ENCODE measurements at regions not wholly inside any gene's neighbourhood (a gene's known extent, or its start where the extent isn't known, plus 50 kb on each side); places are given as distances from the start of the nearest gene placed in this dataset.

DNA sequence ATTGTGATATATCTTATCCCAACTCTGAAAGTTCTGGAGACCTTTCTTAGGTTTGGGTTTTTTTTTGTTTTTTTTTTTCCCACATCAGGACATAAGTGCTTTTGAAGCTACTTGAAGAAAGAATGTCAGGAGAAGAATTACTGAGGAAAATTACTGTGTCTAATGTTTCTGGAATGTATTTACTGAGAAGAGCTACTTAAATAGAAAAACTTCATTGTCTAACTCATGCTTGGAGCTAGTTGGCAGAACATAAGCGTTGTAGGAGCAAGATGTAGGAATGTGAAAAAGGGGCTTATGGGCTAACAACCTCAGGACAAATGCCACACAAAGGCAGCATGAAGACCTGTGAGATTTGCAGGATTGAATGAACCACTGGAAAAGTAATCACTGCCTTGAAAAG, 166.6 kb upstream of the GLRA2 start:
- Histone ChIP-seq H3K9ac (ENCODE audit: low read depth, low read length) (no peak overlapping the region), H3K36me3 (ENCODE audit: insufficient read depth, low read length) (no peaks in the 10 kb centered on the region), H3K9me3 (ENCODE audit: insufficient read depth, low read length, severe bottlenecking) (no peaks in the 10 kb centered on the region), H3K4me1 (ENCODE audit: insufficient read depth, low read length) (no peaks in the 10 kb centered on the region), H3K27me3 (ENCODE audit: insufficient read depth, low read length, poor library complexity) (no peaks in the 10 kb centered on the region), H3K4me3 (ENCODE audit: low read depth in 1 of 2, low read length in 2 of 2) (no peak overlapping the region), H3K79me2 (ENCODE audit: insufficient read depth, low read length) (no peaks in the 10 kb centered on the region), H2AFZ (ENCODE audit: low read depth, low read length) (no peak overlapping the region), H3K27ac (ENCODE audit: low read length) (no peak overlapping the region), H4K20me1 (ENCODE audit: insufficient read depth, low read length) (no peaks in the 10 kb centered on the region), H3K4me2 (ENCODE audit: insufficient read depth, low read length) (no peak overlapping the region)
- no peak for ATAC-seq (ENCODE audit: insufficient read depth, low read depth)
- DNase-seq: no peak
- TF ChIP-seq EZH2 (IDR thresholded peaks at IDR 0.05; ENCODE audit: borderline replicate concordance, low read depth, low read length, severe bottlenecking): no peak
- TF ChIP-seq, protein P1, sequence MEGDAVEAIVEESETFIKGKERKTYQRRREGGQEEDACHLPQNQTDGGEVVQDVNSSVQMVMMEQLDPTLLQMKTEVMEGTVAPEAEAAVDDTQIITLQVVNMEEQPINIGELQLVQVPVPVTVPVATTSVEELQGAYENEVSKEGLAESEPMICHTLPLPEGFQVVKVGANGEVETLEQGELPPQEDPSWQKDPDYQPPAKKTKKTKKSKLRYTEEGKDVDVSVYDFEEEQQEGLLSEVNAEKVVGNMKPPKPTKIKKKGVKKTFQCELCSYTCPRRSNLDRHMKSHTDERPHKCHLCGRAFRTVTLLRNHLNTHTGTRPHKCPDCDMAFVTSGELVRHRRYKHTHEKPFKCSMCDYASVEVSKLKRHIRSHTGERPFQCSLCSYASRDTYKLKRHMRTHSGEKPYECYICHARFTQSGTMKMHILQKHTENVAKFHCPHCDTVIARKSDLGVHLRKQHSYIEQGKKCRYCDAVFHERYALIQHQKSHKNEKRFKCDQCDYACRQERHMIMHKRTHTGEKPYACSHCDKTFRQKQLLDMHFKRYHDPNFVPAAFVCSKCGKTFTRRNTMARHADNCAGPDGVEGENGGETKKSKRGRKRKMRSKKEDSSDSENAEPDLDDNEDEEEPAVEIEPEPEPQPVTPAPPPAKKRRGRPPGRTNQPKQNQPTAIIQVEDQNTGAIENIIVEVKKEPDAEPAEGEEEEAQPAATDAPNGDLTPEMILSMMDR (IDR thresholded peaks at IDR 0.05; ENCODE audit: borderline replicate concordance, extremely low read depth, low read length, poor library complexity, severe bottlenecking): no peak

DNA sequence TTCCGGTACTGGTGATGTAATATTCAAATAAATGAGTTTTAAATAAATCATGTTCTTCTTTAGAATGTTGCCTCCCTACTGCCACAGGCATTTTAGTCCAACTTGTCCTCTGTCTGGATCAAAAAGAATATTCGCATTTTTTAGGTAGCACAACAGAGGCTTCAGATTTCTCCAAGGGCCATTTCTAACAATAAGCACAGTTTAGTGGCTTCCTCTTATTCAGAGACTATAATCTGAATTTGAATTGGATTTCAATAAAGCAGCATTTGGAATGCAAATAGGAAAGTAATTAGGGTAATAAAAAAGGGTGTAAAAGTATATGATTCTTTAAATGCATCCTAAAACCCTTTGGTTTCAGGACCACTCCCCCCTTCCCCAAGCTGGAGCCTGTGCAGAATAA, 167.9 kb upstream of the GLRA2 start:
- Histone ChIP-seq H3K4me3 (ENCODE audit: low read depth in 1 of 2, low read length in 2 of 2) (no peak overlapping the region), H3K4me2 (ENCODE audit: insufficient read depth, low read length) (no peak overlapping the region), H4K20me1 (ENCODE audit: insufficient read depth, low read length) (no peaks in the 10 kb centered on the region), H3K27ac (ENCODE audit: low read length) (no peak overlapping the region), H3K4me1 (ENCODE audit: insufficient read depth, low read length) (no peaks in the 10 kb centered on the region), H3K27me3 (ENCODE audit: insufficient read depth, low read length, poor library complexity) (no peaks in the 10 kb centered on the region), H2AFZ (ENCODE audit: low read depth, low read length) (no peak overlapping the region), H3K79me2 (ENCODE audit: insufficient read depth, low read length) (no peaks in the 10 kb centered on the region), H3K9me3 (ENCODE audit: insufficient read depth, low read length, severe bottlenecking) (no peaks in the 10 kb centered on the region), H3K9ac (ENCODE audit: low read depth, low read length) (no peak overlapping the region), H3K36me3 (ENCODE audit: insufficient read depth, low read length) (no peaks in the 10 kb centered on the region)
- TF ChIP-seq, protein P1 (IDR thresholded peaks at IDR 0.05; ENCODE audit: borderline replicate concordance, extremely low read depth, low read length, poor library complexity, severe bottlenecking): no peak
- TF ChIP-seq EZH2 (IDR thresholded peaks at IDR 0.05; ENCODE audit: borderline replicate concordance, low read depth, low read length, severe bottlenecking): no peak
- no peak for DNase-seq
- no peak for ATAC-seq (ENCODE audit: insufficient read depth, low read depth)

DNA sequence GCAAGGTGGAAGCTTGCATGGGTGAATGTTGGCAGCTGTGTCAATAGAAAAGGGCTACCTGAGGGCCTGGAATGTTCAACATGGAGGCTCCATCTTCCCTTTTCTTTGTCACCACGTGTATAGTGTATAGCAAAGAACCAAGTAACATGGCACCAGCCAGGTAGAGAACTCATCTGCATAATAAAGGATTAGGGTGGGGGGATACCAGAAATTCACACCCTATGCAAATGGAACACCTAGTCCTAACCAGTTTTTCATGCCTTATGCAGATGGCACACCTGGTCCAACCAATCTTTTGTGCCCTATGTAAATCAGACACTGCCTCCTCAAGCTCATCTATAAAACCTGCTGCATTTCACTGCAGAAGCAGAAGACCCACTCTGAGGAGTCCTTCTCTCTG, 169.6 kb upstream of the GLRA2 start:
- TF ChIP-seq EZH2 (IDR thresholded peaks at IDR 0.05; ENCODE audit: borderline replicate concordance, low read depth, low read length, severe bottlenecking): no peak
- TF ChIP-seq, protein P1 (IDR thresholded peaks at IDR 0.05; ENCODE audit: borderline replicate concordance, extremely low read depth, low read length, poor library complexity, severe bottlenecking): no peak
- ATAC-seq (ENCODE audit: insufficient read depth, low read depth) (no peak), DNase-seq (no peak)

DNA sequence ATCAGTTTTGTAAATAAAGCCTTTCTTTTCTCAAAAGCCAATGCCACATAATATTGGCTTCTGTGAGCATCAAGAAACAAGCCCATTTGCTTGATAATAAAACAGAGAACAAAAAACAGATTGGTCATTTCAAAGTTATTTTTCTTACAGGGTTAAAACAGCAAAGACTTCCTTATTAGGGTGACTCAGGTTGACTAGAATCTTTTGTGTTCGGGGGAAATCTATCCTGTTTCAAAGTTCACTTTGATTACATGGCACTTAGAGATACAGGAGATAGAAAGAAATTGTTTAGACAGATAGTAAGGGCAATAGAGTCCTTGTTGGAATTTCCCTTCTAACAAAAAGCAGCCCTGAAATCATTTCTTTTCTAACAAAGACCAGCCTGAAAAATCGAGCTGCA, 170.0 kb upstream of the GLRA2 start:
- ATAC-seq (ENCODE audit: insufficient read depth, low read depth) (no peak), DNase-seq (no peak)
- Histone ChIP-seq H3K9me3 (ENCODE audit: insufficient read depth, low read length, severe bottlenecking) (no peaks in the 10 kb centered on the region), H3K36me3 (ENCODE audit: insufficient read depth, low read length) (no peaks in the 10 kb centered on the region), H3K4me1 (ENCODE audit: insufficient read depth, low read length) (no peaks in the 10 kb centered on the region), H3K4me3 (ENCODE audit: low read depth in 1 of 2, low read length in 2 of 2) (no peak overlapping the region), H3K9ac (ENCODE audit: low read depth, low read length) (no peak overlapping the region), H3K27ac (ENCODE audit: low read length) (no peak overlapping the region), H3K4me2 (ENCODE audit: insufficient read depth, low read length) (no peak overlapping the region), H4K20me1 (ENCODE audit: insufficient read depth, low read length) (no peaks in the 10 kb centered on the region), H3K27me3 (ENCODE audit: insufficient read depth, low read length, poor library complexity) (no peaks in the 10 kb centered on the region), H3K79me2 (ENCODE audit: insufficient read depth, low read length) (no peaks in the 10 kb centered on the region), H2AFZ (ENCODE audit: low read depth, low read length) (no peak overlapping the region)
- TF ChIP-seq EZH2 (IDR thresholded peaks at IDR 0.05; ENCODE audit: borderline replicate concordance, low read depth, low read length, severe bottlenecking): no peak
- TF ChIP-seq, protein P1 (IDR thresholded peaks at IDR 0.05; ENCODE audit: borderline replicate concordance, extremely low read depth, low read length, poor library complexity, severe bottlenecking): no peak

More for the DNA sequence above, 169.6 kb upstream of the GLRA2 start:
- Histone ChIP-seq H3K27ac (ENCODE audit: low read length) (no peak overlapping the region), H3K4me2 (ENCODE audit: insufficient read depth, low read length) (no peak overlapping the region), H3K4me1 (ENCODE audit: insufficient read depth, low read length) (no peaks in the 10 kb centered on the region), H3K79me2 (ENCODE audit: insufficient read depth, low read length) (no peaks in the 10 kb centered on the region), H3K9ac (ENCODE audit: low read depth, low read length) (no peak overlapping the region), H2AFZ (ENCODE audit: low read depth, low read length) (no peak overlapping the region), H3K27me3 (ENCODE audit: insufficient read depth, low read length, poor library complexity) (no peaks in the 10 kb centered on the region), H3K4me3 (ENCODE audit: low read depth in 1 of 2, low read length in 2 of 2) (no peak overlapping the region), H4K20me1 (ENCODE audit: insufficient read depth, low read length) (no peaks in the 10 kb centered on the region), H3K9me3 (ENCODE audit: insufficient read depth, low read length, severe bottlenecking) (no peaks in the 10 kb centered on the region), H3K36me3 (ENCODE audit: insufficient read depth, low read length) (no peaks in the 10 kb centered on the region)
